WTC11 (cell line): ENCODE measurements at regions not wholly inside any gene's neighbourhood (a gene's known extent, or its start where the extent isn't known, plus 50 kb on each side); places are given as distances from the start of the nearest gene placed in this dataset.

Experiments
- ATAC-seq: fragments of 200-7000 bp; cut with Tn5 transposase; 2 replicates; pipeline ENCODE4 v1.10.0; 2021; ENCODE audit warnings: mild to moderate bottlenecking, moderate library complexity
- CTCF ChIA-PET: fragments of 300-600 bp; sonication (Branson Sonifier 250); formaldehyde crosslinking; loops from one replicate; lab custom pipeline; 2021; ENCODE audit warnings: antibody characterized with exemption; lab: Charles Lee
- POLR2A ChIA-PET: fragments of 350-600 bp; sonication (Branson Sonifier 250); formaldehyde crosslinking; loops from one replicate; lab custom pipeline; 2021; ENCODE audit warnings: antibody characterized with exemption; lab: Charles Lee
- DNase-seq: peaks from one replicate; pipeline ENCODE4 v3.0.0; 2021; ENCODE audit warnings: low spot score
- H3K27ac Mint-ChIP-seq: 2 replicates; pipeline ENCODE4 v1.8.0; 2021; ENCODE audit warnings: mixed read lengths
- H3K27me3 Mint-ChIP-seq: 2 replicates; pipeline ENCODE4 v1.8.0; 2021; ENCODE audit warnings: low read depth, mild to moderate bottlenecking, moderate library complexity, mixed read lengths
- H3K36me3 Mint-ChIP-seq: 2 replicates; pipeline ENCODE4 v1.8.0; 2021; ENCODE audit warnings: mixed read lengths
- H3K4me1 Mint-ChIP-seq: 2 replicates; pipeline ENCODE4 v1.8.0; 2022; ENCODE audit warnings: mixed read lengths
- H3K4me3 Mint-ChIP-seq: 2 replicates; pipeline ENCODE4 v1.8.0; 2021; ENCODE audit warnings: mild to moderate bottlenecking, moderate library complexity, mixed read lengths
- H3K9me3 Mint-ChIP-seq: 2 replicates; pipeline ENCODE4 v1.8.0; 2021; ENCODE audit warnings: mixed read lengths
- CBFB ChIP-seq: sonication (generic); formaldehyde crosslinking; IDR thresholded peaks from 2 replicates; pipeline ENCODE4 v1.8.1; 2022; ENCODE audit warnings: mild to moderate bottlenecking, low read depth, missing genetic modification reagents
- FOXK1 ChIP-seq: sonication (generic); formaldehyde crosslinking; IDR thresholded peaks from 2 replicates; pipeline ENCODE4 v1.8.0; 2022; ENCODE audit warnings: mild to moderate bottlenecking, moderate library complexity, missing genetic modification reagents
- GABPB1 ChIP-seq: sonication (generic); formaldehyde crosslinking; IDR thresholded peaks from 2 replicates; pipeline ENCODE4 v1.8.1; 2023; ENCODE audit warnings: mild to moderate bottlenecking, missing genetic modification reagents
- GRHL2 ChIP-seq: fragments of 250-450 bp; sonication (Bioruptor Pico); IDR thresholded peaks from 2 replicates; pipeline ENCODE4 v1.8.0; 2022; ENCODE audit warnings: mild to moderate bottlenecking, moderate library complexity; ENCODE audit not compliant: insufficient replicate concordance, severe bottlenecking
- JAZF1 ChIP-seq: fragments of 250-450 bp; sonication (Bioruptor Pico); IDR thresholded peaks from 2 replicates; pipeline ENCODE4 v1.9.0; 2021; ENCODE audit warnings: moderate library complexity, mild to moderate bottlenecking, inconsistent platforms
- JUN ChIP-seq: sonication (generic); formaldehyde crosslinking; IDR thresholded peaks from 2 replicates; pipeline ENCODE4 v1.8.0; 2023; ENCODE audit warnings: mild to moderate bottlenecking, missing genetic modification reagents
- KAT7 ChIP-seq: sonication (generic); formaldehyde crosslinking; IDR thresholded peaks from 2 replicates; pipeline ENCODE4 v1.8.1; 2023; ENCODE audit warnings: missing genetic modification reagents, mild to moderate bottlenecking, borderline replicate concordance
- MYBL2 ChIP-seq: sonication (generic); formaldehyde crosslinking; IDR thresholded peaks from 2 replicates; pipeline ENCODE4 v1.8.1; 2023; ENCODE audit warnings: mild to moderate bottlenecking, moderate library complexity, missing genetic modification reagents
- NR2C2 ChIP-seq: sonication (generic); formaldehyde crosslinking; IDR thresholded peaks from 2 replicates; pipeline ENCODE4 v1.8.0; 2022; ENCODE audit warnings: mild to moderate bottlenecking, missing genetic modification reagents
- NR3C1 ChIP-seq: sonication (generic); formaldehyde crosslinking; conservative IDR thresholded peaks from 2 replicates; pipeline ENCODE4 v1.8.1; 2023; ENCODE audit warnings: low read depth, mild to moderate bottlenecking, missing genetic modification reagents
- PRRX2 ChIP-seq: fragments of 250-450 bp; sonication (Bioruptor Pico); IDR thresholded peaks from 2 replicates; pipeline ENCODE4 v1.8.0; 2021; ENCODE audit warnings: mild to moderate bottlenecking
- SOX15 ChIP-seq: fragments of 250-450 bp; sonication (Bioruptor Pico); IDR thresholded peaks from 2 replicates; pipeline ENCODE4 v1.9.0; 2021; ENCODE audit warnings: mild to moderate bottlenecking
- TEAD1 ChIP-seq: sonication (generic); formaldehyde crosslinking; IDR thresholded peaks from 2 replicates; pipeline ENCODE4 v1.8.0; 2022; ENCODE audit warnings: mild to moderate bottlenecking, missing genetic modification reagents
- USF2 ChIP-seq: sonication (generic); formaldehyde crosslinking; IDR thresholded peaks from 2 replicates; pipeline ENCODE4 v1.8.1; 2023; ENCODE audit warnings: mild to moderate bottlenecking, missing genetic modification reagents, moderate library complexity
- ZNF138 ChIP-seq: sonication (generic); formaldehyde crosslinking; conservative IDR thresholded peaks from 2 replicates; pipeline ENCODE4 v1.8.1; 2022; ENCODE audit warnings: mild to moderate bottlenecking, moderate library complexity, missing genetic modification reagents
- ZNF396 ChIP-seq: fragments of 250-450 bp; sonication (Bioruptor Pico); IDR thresholded peaks from 2 replicates; pipeline ENCODE4 v1.8.0; 2021; ENCODE audit warnings: mild to moderate bottlenecking, moderate library complexity, borderline replicate concordance
- ZNF416 ChIP-seq: fragments of 250-450 bp; sonication (Bioruptor Pico); IDR thresholded peaks from 2 replicates; pipeline ENCODE4 v1.9.0; 2021; ENCODE audit warnings: mild to moderate bottlenecking, inconsistent platforms
- ZNF423 ChIP-seq: fragments of 250-450 bp; sonication (Bioruptor Pico); IDR thresholded peaks from 2 replicates; pipeline ENCODE4 v2.1.2; 2022; ENCODE audit warnings: mild to moderate bottlenecking, moderate library complexity
- ZNF671 ChIP-seq: fragments of 250-450 bp; sonication (Bioruptor Pico); IDR thresholded peaks from 2 replicates; pipeline ENCODE4 v1.8.0; 2021; ENCODE audit warnings: mild to moderate bottlenecking
- TF ChIP-seq, protein P1 (sequence below): sonication (generic); formaldehyde crosslinking; IDR thresholded peaks from 2 replicates; pipeline ENCODE4 v1.8.1; 2022; ENCODE audit warnings: low read depth, mild to moderate bottlenecking, moderate library complexity, missing genetic modification reagents, borderline replicate concordance
- TF ChIP-seq, protein P2 (sequence below): sonication (generic); formaldehyde crosslinking; IDR thresholded peaks from 2 replicates; pipeline ENCODE4 v1.8.1; 2023; ENCODE audit warnings: mild to moderate bottlenecking, moderate library complexity, missing genetic modification reagents
- TF ChIP-seq, protein P3 (sequence below): sonication (generic); formaldehyde crosslinking; conservative IDR thresholded peaks from 2 replicates; pipeline ENCODE4 v1.8.1; 2022; ENCODE audit warnings: mild to moderate bottlenecking, missing genetic modification reagents
- TF ChIP-seq, protein P4 (sequence below): sonication (generic); formaldehyde crosslinking; IDR thresholded peaks from 2 replicates; pipeline ENCODE4 v1.8.1; 2023; ENCODE audit warnings: mild to moderate bottlenecking, missing genetic modification reagents
- TF ChIP-seq, protein P5 (sequence below): fragments of 250-450 bp; sonication (Bioruptor Pico); IDR thresholded peaks from 2 replicates; pipeline ENCODE4 v1.8.0; 2021; ENCODE audit warnings: mild to moderate bottlenecking

DNA sequence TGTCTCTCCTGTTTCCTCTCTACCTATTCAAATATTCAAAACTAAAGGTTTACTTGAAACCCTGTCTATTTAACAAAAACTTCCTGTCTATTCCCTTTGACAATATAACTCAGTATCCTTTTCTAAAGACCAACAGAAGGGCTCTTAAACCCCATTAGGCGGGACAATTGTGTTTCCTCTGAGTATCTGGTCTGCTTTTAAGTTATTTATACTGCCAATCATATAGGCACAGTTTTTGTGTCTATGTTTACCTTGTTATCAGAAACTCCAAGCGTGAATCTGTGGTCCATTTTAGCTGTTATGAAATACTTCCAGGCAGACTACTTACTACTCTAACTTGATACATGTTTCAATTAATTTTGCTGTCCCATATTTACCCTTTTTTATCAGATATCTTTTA, 350.0 kb upstream of the CTSO start:
- no peak for ATAC-seq
- Mint-ChIP-seq H3K9me3 (0 out of 2 replicates have a peak, but pooled peaks cover 3% of the 10 kb centered on the region), H3K4me1 (peaks cover 30% of the 10 kb centered on the region)
- CTCF ChIA-PET: no interaction called here
- TF ChIP-seq JUN (CRISPR knock-in tag) (no peak), KAT7 (CRISPR knock-in tag) (no peak), FOXK1 (CRISPR knock-in tag) (no peak), JAZF1 (no peak), ZNF671 (CRISPR knock-in tag) (no peak)
- TF ChIP-seq, protein P1, sequence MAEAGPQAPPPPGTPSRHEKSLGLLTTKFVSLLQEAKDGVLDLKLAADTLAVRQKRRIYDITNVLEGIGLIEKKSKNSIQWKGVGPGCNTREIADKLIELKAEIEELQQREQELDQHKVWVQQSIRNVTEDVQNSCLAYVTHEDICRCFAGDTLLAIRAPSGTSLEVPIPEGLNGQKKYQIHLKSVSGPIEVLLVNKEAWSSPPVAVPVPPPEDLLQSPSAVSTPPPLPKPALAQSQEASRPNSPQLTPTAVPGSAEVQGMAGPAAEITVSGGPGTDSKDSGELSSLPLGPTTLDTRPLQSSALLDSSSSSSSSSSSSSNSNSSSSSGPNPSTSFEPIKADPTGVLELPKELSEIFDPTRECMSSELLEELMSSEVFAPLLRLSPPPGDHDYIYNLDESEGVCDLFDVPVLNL (CRISPR knock-in tag): no peak
- TF ChIP-seq, all 79 proteins: peak for 0
- no peak overlapping the region for H3K27ac Mint-ChIP-seq
- no peaks in the 10 kb centered on the region for H3K36me3 Mint-ChIP-seq
- POLR2A ChIA-PET: no interaction called here
- H3K4me3 Mint-ChIP-seq: no peak overlapping the region
- no peaks in the 10 kb centered on the region for H3K27me3 Mint-ChIP-seq
- DNase-seq: no peak

DNA sequence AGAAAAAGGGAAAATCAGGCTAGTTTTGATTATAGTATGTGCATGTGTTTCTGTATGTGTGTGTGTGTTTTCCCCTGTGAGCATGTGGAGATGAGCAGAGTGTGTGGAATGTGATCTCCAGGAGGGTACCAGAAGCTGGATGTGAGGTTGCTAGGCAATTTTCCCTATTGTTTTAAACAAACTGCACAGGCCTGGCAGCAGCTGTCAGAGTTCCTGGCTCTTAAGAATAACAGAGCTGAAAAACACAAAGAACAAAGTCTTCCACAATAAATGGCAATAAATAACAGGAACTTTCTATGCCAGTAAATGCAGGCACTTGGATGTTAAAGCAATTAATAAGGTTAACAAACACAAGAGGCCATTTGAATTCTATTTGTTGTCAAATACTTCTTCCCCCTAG, 344.6 kb upstream of the CTSO start:
- ATAC-seq (peak; percentile 40; the same call in 1 of the 2 replicates), DNase-seq (no peak)

GRCh38 chr4:156295676-156296195, 342.1 kb upstream of the CTSO start:
- no peaks in the 10 kb centered on the region for H3K27me3 Mint-ChIP-seq
- H3K9me3 Mint-ChIP-seq: no peaks in the 10 kb centered on the region
- DNase-seq: no peak
- peaks cover 23% of the 10 kb centered on the region for H3K4me1 Mint-ChIP-seq
- H3K4me3 Mint-ChIP-seq: no peak overlapping the region
- no peak for ATAC-seq
- POLR2A ChIA-PET: no interaction called here
- no peaks in the 10 kb centered on the region for H3K36me3 Mint-ChIP-seq
- H3K27ac Mint-ChIP-seq: no peak overlapping the region
- CTCF ChIA-PET: interaction anchor here (1.0 kb wide), 1 partner anchor 82 kb away, joined by 3 read pairs; no protein-coding TSS in a partner anchor
- TF ChIP-seq USF2 (CRISPR knock-in tag) (no peak), MYBL2 (CRISPR knock-in tag) (no peak), SOX15 (CRISPR knock-in tag) (no peak), ZNF416 (CRISPR knock-in tag) (no peak), NR3C1 (CRISPR knock-in tag) (no peak), PRRX2 (CRISPR knock-in tag) (no peak), ZNF423 (no peak), GRHL2 (CRISPR knock-in tag) (no peak)
- TF ChIP-seq, protein P2, sequence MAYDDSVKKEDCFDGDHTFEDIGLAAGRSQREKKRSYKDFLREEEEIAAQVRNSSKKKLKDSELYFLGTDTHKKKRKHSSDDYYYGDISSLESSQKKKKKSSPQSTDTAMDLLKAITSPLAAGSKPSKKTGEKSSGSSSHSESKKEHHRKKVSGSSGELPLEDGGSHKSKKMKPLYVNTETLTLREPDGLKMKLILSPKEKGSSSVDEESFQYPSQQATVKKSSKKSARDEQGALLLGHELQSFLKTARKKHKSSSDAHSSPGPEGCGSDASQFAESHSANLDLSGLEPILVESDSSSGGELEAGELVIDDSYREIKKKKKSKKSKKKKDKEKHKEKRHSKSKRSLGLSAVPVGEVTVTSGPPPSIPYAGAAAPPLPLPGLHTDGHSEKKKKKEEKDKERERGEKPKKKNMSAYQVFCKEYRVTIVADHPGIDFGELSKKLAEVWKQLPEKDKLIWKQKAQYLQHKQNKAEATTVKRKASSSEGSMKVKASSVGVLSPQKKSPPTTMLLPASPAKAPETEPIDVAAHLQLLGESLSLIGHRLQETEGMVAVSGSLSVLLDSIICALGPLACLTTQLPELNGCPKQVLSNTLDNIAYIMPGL (CRISPR knock-in tag): no peak

More for the DNA sequence above, 344.6 kb upstream of the CTSO start:
- Mint-ChIP-seq H3K27ac (no peak overlapping the region), H3K4me1 (peaks cover 17% of the 10 kb centered on the region), H3K27me3 (no peaks in the 10 kb centered on the region), H3K9me3 (no peaks in the 10 kb centered on the region), H3K36me3 (no peaks in the 10 kb centered on the region), H3K4me3 (no peak overlapping the region)
- ChIA-PET CTCF (no interaction called here), POLR2A (no interaction called here)
- TF ChIP-seq, protein P3, sequence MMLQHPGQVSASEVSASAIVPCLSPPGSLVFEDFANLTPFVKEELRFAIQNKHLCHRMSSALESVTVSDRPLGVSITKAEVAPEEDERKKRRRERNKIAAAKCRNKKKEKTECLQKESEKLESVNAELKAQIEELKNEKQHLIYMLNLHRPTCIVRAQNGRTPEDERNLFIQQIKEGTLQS (CRISPR knock-in tag): no peak
- TF ChIP-seq NR2C2 (CRISPR knock-in tag) (no peak), TEAD1 (no peak), ZNF396 (no peak), CBFB (CRISPR knock-in tag) (no peak), JUN (CRISPR knock-in tag) (no peak), KAT7 (CRISPR knock-in tag) (no peak), GABPB1 (CRISPR knock-in tag) (no peak), ZNF138 (no peak)
- TF ChIP-seq, protein P4, sequence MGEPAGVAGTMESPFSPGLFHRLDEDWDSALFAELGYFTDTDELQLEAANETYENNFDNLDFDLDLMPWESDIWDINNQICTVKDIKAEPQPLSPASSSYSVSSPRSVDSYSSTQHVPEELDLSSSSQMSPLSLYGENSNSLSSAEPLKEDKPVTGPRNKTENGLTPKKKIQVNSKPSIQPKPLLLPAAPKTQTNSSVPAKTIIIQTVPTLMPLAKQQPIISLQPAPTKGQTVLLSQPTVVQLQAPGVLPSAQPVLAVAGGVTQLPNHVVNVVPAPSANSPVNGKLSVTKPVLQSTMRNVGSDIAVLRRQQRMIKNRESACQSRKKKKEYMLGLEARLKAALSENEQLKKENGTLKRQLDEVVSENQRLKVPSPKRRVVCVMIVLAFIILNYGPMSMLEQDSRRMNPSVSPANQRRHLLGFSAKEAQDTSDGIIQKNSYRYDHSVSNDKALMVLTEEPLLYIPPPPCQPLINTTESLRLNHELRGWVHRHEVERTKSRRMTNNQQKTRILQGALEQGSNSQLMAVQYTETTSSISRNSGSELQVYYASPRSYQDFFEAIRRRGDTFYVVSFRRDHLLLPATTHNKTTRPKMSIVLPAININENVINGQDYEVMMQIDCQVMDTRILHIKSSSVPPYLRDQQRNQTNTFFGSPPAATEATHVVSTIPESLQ (CRISPR knock-in tag): no peak
- TF ChIP-seq, protein P5, sequence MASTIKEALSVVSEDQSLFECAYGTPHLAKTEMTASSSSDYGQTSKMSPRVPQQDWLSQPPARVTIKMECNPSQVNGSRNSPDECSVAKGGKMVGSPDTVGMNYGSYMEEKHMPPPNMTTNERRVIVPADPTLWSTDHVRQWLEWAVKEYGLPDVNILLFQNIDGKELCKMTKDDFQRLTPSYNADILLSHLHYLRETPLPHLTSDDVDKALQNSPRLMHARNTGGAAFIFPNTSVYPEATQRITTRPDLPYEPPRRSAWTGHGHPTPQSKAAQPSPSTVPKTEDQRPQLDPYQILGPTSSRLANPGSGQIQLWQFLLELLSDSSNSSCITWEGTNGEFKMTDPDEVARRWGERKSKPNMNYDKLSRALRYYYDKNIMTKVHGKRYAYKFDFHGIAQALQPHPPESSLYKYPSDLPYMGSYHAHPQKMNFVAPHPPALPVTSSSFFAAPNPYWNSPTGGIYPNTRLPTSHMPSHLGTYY: no peak
